IMR-90 (cell line): ENCODE measurements at regions not wholly inside any gene's neighbourhood (a gene's known extent, or its start where the extent isn't known, plus 50 kb on each side); places are given as distances from the start of the nearest gene placed in this dataset.

Experiments used
- ATAC-seq: fragments of 200-7000 bp; cut with Tn5 transposase; 2 replicates; pipeline ENCODE4 v1.9.1; 2020; ENCODE audit warnings: low read depth, mild to moderate bottlenecking, moderate library complexity
- BruUV-seq: library from RNA; stranded (reverse); fragments of 400-500 nt; replicated peaks from 2 replicates; lab custom pipeline; 2021; lab: Mats Ljungman, UMichigan
- CTCF ChIA-PET: fragments of 300-600 bp; formaldehyde crosslinking; extraction: SDS; loops from one replicate; lab custom pipeline; 2021; ENCODE audit warnings: antibody characterized with exemption; lab: Yijun Ruan, JAX
- POLR2A ChIA-PET: fragments of 300-600 bp; sonication (Branson Sonifier 250); formaldehyde crosslinking; loops from one replicate; lab custom pipeline; 2022; ENCODE audit warnings: antibody characterized with exemption; ENCODE audit not compliant: unreplicated experiment; lab: Charles Lee
- DNase-seq: peaks from one replicate; pipeline ENCODE4 v3.0.0; 2013
- H2AFZ ChIP-seq: replicated peaks from 2 replicates; pipeline ENCODE3; 2013; ENCODE audit warnings: low read length, mild to moderate bottlenecking; ENCODE audit not compliant: poor library complexity
- H2AK5ac ChIP-seq: 2 replicates; pipeline ENCODE4 v1.6.1; 2013; ENCODE audit warnings: low read depth, low read length, inconsistent platforms
- H2AK9ac ChIP-seq: replicated peaks from 2 replicates; pipeline ENCODE3; 2013; ENCODE audit warnings: mild to moderate bottlenecking, low read depth, low read length, moderate library complexity; ENCODE audit not compliant: poor library complexity
- H2BK120ac ChIP-seq: 2 replicates; pipeline ENCODE4 v1.6.1; 2013; ENCODE audit warnings: low read depth, low read length, inconsistent platforms
- H2BK15ac ChIP-seq: 3 replicates; pipeline ENCODE4 v1.6.1; 2013; ENCODE audit warnings: low read depth, low read length, inconsistent platforms
- H2BK20ac ChIP-seq: 2 replicates; pipeline ENCODE4 v1.6.1; 2013; ENCODE audit warnings: low read depth, mild to moderate bottlenecking, inconsistent platforms, low read length, moderate library complexity
- H2BK5ac ChIP-seq: 2 replicates; pipeline ENCODE4 v1.6.1; 2013; ENCODE audit warnings: mild to moderate bottlenecking, low read depth, low read length, inconsistent platforms; ENCODE audit not compliant: poor library complexity, severe bottlenecking
- H3K14ac ChIP-seq: replicated peaks from 2 replicates; pipeline ENCODE4 v1.6.1; 2013; ENCODE audit warnings: low read depth, low read length, inconsistent platforms
- H3K18ac ChIP-seq: 2 replicates; pipeline ENCODE4 v1.6.1; 2013; ENCODE audit warnings: low read depth, low read length, control low read depth
- H3K23ac ChIP-seq: 2 replicates; pipeline ENCODE4 v1.6.1; 2013; ENCODE audit warnings: low read depth, low read length, inconsistent platforms
- H3K27ac ChIP-seq: 2 replicates; pipeline ENCODE4 v1.5.1; 2013; ENCODE audit warnings: mild to moderate bottlenecking, control low read depth, low read length; ENCODE audit not compliant: insufficient read depth
- H3K27me3 ChIP-seq: 2 replicates; pipeline ENCODE4 v1.6.1; 2013; ENCODE audit warnings: low read length; ENCODE audit not compliant: control insufficient read depth, insufficient read depth
- H3K36me3 ChIP-seq: 2 replicates; pipeline ENCODE4 v1.6.1; 2013; ENCODE audit warnings: low read length, mixed read lengths; ENCODE audit not compliant: control insufficient read depth, insufficient read depth
- H3K4ac ChIP-seq: 2 replicates; pipeline ENCODE4 v1.6.1; 2013; ENCODE audit warnings: low read depth, low read length, inconsistent platforms
- H3K4me1 ChIP-seq: 2 replicates; pipeline ENCODE4 v1.6.1; 2013; ENCODE audit warnings: low read length, mixed read lengths; ENCODE audit not compliant: control insufficient read depth, insufficient read depth
- H3K4me2 ChIP-seq: 2 replicates; pipeline ENCODE4 v1.6.1; 2013; ENCODE audit warnings: low read depth, mild to moderate bottlenecking, control low read depth, low read length, moderate library complexity
- H3K4me3 ChIP-seq: 2 replicates; pipeline ENCODE4 v1.5.1; 2013; ENCODE audit warnings: low read depth, mild to moderate bottlenecking, control low read depth, low read length, moderate library complexity; ENCODE audit not compliant: insufficient read depth
- H3K56ac ChIP-seq: 2 replicates; pipeline ENCODE4 v1.6.1; 2013; ENCODE audit warnings: low read length, inconsistent platforms; ENCODE audit not compliant: insufficient read depth; ENCODE audit errors: extremely low read depth
- H3K79me1 ChIP-seq, 2 experiments: 2 replicates each; pipeline ENCODE4 v1.6.1; 2013; ENCODE audit warnings: low read length in 2 of 2, inconsistent platforms in 1 of 2, low read depth in 1 of 2
- H3K9ac ChIP-seq: 2 replicates; pipeline ENCODE4 v1.6.1; 2013; ENCODE audit warnings: low read depth, low read length, control low read depth
- H3K9me1 ChIP-seq: 2 replicates; pipeline ENCODE4 v1.6.1; 2013; ENCODE audit warnings: low read length, inconsistent platforms; ENCODE audit not compliant: insufficient read depth
- H3K9me3 ChIP-seq: 2 replicates; pipeline ENCODE4 v1.6.1; 2013; ENCODE audit warnings: low read length; ENCODE audit not compliant: control insufficient read depth, insufficient read depth
- H4K20me1 ChIP-seq: 2 replicates; pipeline ENCODE4 v1.6.1; 2013; ENCODE audit warnings: low read length, inconsistent platforms; ENCODE audit not compliant: insufficient read depth
- H4K5ac ChIP-seq: 2 replicates; pipeline ENCODE4 v1.6.1; 2013; ENCODE audit warnings: mild to moderate bottlenecking, low read depth, low read length, control low read depth
- H4K8ac ChIP-seq, 2 experiments: 2 replicates each; pipeline ENCODE4 v1.6.1; 2013; ENCODE audit warnings: low read depth in 2 of 2, low read length in 2 of 2, control low read depth in 1 of 2, inconsistent platforms in 1 of 2
- H4K91ac ChIP-seq: 2 replicates; pipeline ENCODE4 v1.6.1; 2013; ENCODE audit warnings: low read depth, low read length, inconsistent platforms; ENCODE audit not compliant: insufficient read depth
- BHLHE40 ChIP-seq: fragments of 150-350 bp; IDR thresholded peaks from 2 replicates; pipeline ENCODE4 v1.6.1; 2016; ENCODE audit warnings: mild to moderate bottlenecking, low read depth, low read length
- CEBPB ChIP-seq: IDR thresholded peaks from 2 replicates; pipeline ENCODE4 v1.6.1; 2012; ENCODE audit warnings: low read depth, low read length, improper control_type of control experiment
- CHD1 ChIP-seq: IDR thresholded peaks from 2 replicates; pipeline ENCODE4 v1.6.1; 2012; ENCODE audit warnings: low read depth, low read length, improper control_type of control experiment
- FOS ChIP-seq: fragments of 150-350 bp; IDR thresholded peaks from 2 replicates; pipeline ENCODE4 v1.6.1; 2016; ENCODE audit warnings: low read depth, low read length
- MAFK ChIP-seq: IDR thresholded peaks from 2 replicates; pipeline ENCODE4 v1.6.1; 2012; ENCODE audit warnings: low read depth, low read length, improper control_type of control experiment
- MXI1 ChIP-seq: IDR thresholded peaks from 2 replicates; pipeline ENCODE4 v1.6.1; 2012; ENCODE audit warnings: low read depth, mild to moderate bottlenecking, low read length, moderate library complexity, borderline replicate concordance
- NFE2L2 ChIP-seq: fragments of 150-350 bp; IDR thresholded peaks from 2 replicates; pipeline ENCODE4 v1.6.1; 2016; ENCODE audit warnings: low read depth, mild to moderate bottlenecking, low read length
- RAD21 ChIP-seq: IDR thresholded peaks from 2 replicates; pipeline ENCODE4 v1.6.1; 2012; ENCODE audit warnings: low read length, improper control_type of control experiment
- RCOR1 ChIP-seq: IDR thresholded peaks from 2 replicates; pipeline ENCODE4 v1.6.1; 2012; ENCODE audit warnings: mild to moderate bottlenecking, low read length, improper control_type of control experiment; ENCODE audit not compliant: insufficient replicate concordance
- SMC3 ChIP-seq: fragments of 150-350 bp; IDR thresholded peaks from 2 replicates; pipeline ENCODE4 v1.6.1; 2016; ENCODE audit warnings: low read depth, mild to moderate bottlenecking, antibody characterized with exemption, low read length, moderate library complexity
- USF2 ChIP-seq: fragments of 150-350 bp; IDR thresholded peaks from 2 replicates; pipeline ENCODE4 v1.6.1; 2017; ENCODE audit warnings: mild to moderate bottlenecking, antibody characterized with exemption, low read length, low read depth
- WGBS, 2 experiments: methylation state at CpG; one replicate each; pipeline versions ENCODE4 v1.1.5 to v1.1.7; 2013; ENCODE audit warnings: missing lambda C conversion rate in 2 of 2; ENCODE audit not compliant: insufficient read length in 1 of 2; ENCODE audit errors: extremely low coverage in 2 of 2; 5-methylcytosine and 5-hydroxymethylcytosine counted together
- dilution Hi-C: fragments of 300-500 bp; cut with HindIII; formaldehyde crosslinking; loops from one replicate; pipeline ENCODE4 v1.14.3; 2018; ENCODE audit warnings: low sequenced_read_pairs; ENCODE audit not compliant: unreplicated experiment
- in situ Hi-C: fragments of 300-500 bp; cut with MboI; formaldehyde crosslinking; loops from 3 replicates; pipeline ENCODE4 v1.14.3; 2019; ENCODE audit warnings: low sequenced_read_pairs, inconsistent platforms, mixed read lengths
- intact Hi-C: fragments of 100-400 bp; cut with micrococcal nuclease; formaldehyde crosslinking; loops from 2 replicates; pipeline ENCODE4 v1.10.0; 2022

GRCh38 chr3:80232760-80233159, 465.0 kb upstream of the ROBO1 start:
- Histone ChIP-seq H3K18ac (no peak overlapping the region), H3K9ac (no peak overlapping the region), H3K4ac (no peak overlapping the region), H2AFZ (no peak overlapping the region), H3K4me2 (peak overlapping the region; percentile 70; the same call in 1 of the 2 replicates), H4K8ac (no peak overlapping the region), H2BK20ac (no peak overlapping the region), H2BK5ac (no peak overlapping the region), H2BK15ac (no peak overlapping the region), H3K56ac (no peak overlapping the region; the same call in 1 of the 2 replicates), H3K4me1 (peaks cover 3% of the 10 kb centered on the region; the same call in 1 of the 2 replicates), H3K4me3 (no peak overlapping the region), H2BK120ac (no peak overlapping the region), H3K27ac (no peak overlapping the region), H3K36me3 (no peaks in the 10 kb centered on the region), H3K27me3 (no peaks in the 10 kb centered on the region), H3K9me3 (no peaks in the 10 kb centered on the region), H4K20me1 (no peaks in the 10 kb centered on the region), H3K79me1 (no peaks in the 10 kb centered on the region), H3K14ac (no peak overlapping the region), H4K91ac (no peak overlapping the region), H3K9me1 (no peaks in the 10 kb centered on the region), H4K5ac (no peak overlapping the region), H2AK5ac (no peak overlapping the region), H3K23ac (no peak overlapping the region), H2AK9ac (no peak overlapping the region)
- CTCF ChIA-PET, result no interaction called here
- dilution Hi-C loops (no loop called here), intact Hi-C loops (no loop called here), in situ Hi-C loops (no loop called here)
- no TSS peak for BruUV-seq
- POLR2A ChIA-PET, result no interaction called here
- peak; percentile 91 for DNase-seq
- WGBS, 2 experiments, result no CpG with 5 or more reads among the region's 5 CpGs
- TF ChIP-seq SMC3, result no peak
- no peak for TF ChIP-seq NFE2L2
- no peak for TF ChIP-seq USF2
- TF ChIP-seq CEBPB, result 0 out of 2 replicates have a peak, but pooled peaks have one; percentile 1
- no peak for TF ChIP-seq BHLHE40
- TF ChIP-seq MAFK, result peak; percentile 29; the same call in 1 of the 2 replicates
- TF ChIP-seq RAD21, result no peak
- peak; percentile 75 for TF ChIP-seq FOS
- no peak for TF ChIP-seq RCOR1
- TF ChIP-seq CHD1, result no peak
- TF ChIP-seq MXI1, result no peak
- ATAC-seq, result peak; percentile 73
